Panc1 (cell line): ENCODE measurements at regions not wholly inside any gene's neighbourhood (a gene's known extent, or its start where the extent isn't known, plus 50 kb on each side); places are given as distances from the start of the nearest gene placed in this dataset.

Source experiments
- CTCF ChIP-seq: fragments of 450-650 bp; IDR thresholded peaks from 2 replicates; pipeline ENCODE4 v1.5.1; 2017; ENCODE audit warnings: mild to moderate bottlenecking
- POLR2AphosphoS5 ChIP-seq: IDR thresholded peaks from 2 replicates; pipeline ENCODE4 v1.6.1; 2012; ENCODE audit warnings: mild to moderate bottlenecking, low read depth, low read length, moderate library complexity
- SIN3A ChIP-seq: IDR thresholded peaks from 2 replicates; pipeline ENCODE4 v1.6.1; 2012; ENCODE audit warnings: low read depth, mild to moderate bottlenecking, low read length, moderate library complexity, borderline replicate concordance; ENCODE audit not compliant: insufficient read depth

DNA sequence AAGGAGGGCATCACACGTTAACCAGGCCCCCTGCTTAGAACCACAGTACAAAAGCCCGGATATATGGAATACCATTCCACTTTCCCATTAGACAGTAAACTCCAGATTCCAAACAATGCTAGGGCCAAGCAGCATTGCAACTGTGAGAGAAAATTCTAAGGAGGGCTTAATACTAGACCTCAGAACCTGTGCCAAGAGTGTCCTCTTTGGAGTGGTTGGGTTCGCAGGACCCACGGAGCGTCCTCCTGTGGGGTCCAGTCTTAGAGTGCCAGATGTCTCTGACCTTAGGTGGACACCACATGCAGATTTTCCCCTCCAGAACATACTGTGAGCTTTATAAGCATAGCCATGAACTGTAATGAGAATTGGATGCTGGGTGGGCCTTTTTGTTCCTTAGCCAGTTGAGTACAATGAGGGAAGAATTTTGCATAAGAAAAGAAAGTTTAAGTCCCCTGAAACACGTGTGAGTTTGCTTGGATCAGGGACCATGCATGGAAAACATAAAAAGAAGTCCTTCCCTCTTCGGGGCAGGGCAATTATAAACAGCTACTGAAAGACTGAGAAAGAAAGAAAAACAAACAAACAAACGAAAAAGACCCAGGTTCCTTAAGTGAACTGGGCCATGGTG is 325.7 kb downstream of the NEK10 start:
- TF ChIP-seq CTCF: no peak
- no peak for TF ChIP-seq POLR2AphosphoS5
- TF ChIP-seq SIN3A: no peak
